HepG2 (cell line): ENCODE measurements at regions not wholly inside any gene's neighbourhood (a gene's known extent, or its start where the extent isn't known, plus 50 kb on each side); places are given as distances from the start of the nearest gene placed in this dataset.

ENCODE experiments used
- ATAC-seq: fragments of 200-7000 bp; cut with Tn5 transposase; 3 replicates; pipeline ENCODE4 v1.9.1; 2020; ENCODE audit warnings: mild to moderate bottlenecking, moderate library complexity
- BruUV-seq: library from RNA; stranded (reverse); fragments of 400-500 nt; replicated peaks from 2 replicates; lab custom pipeline; 2021; lab: Mats Ljungman, UMichigan
- CTCF ChIA-PET: fragments of 300-600 bp; formaldehyde crosslinking; extraction: SDS; loops from one replicate; lab custom pipeline; 2021; ENCODE audit warnings: low total read pairs, inconsistent platforms, low intra/inter-chr PET ratio; lab: Yijun Ruan, JAX
- POLR2A ChIA-PET: fragments of 350-600 bp; sonication (Branson Sonifier 250); formaldehyde crosslinking; loops from one replicate; lab custom pipeline; 2020; ENCODE audit warnings: antibody characterized with exemption, inconsistent platforms; lab: Yijun Ruan, JAX
- DNase-seq: peaks from one replicate; pipeline ENCODE4 v3.0.0-alpha.2; 2015; ENCODE audit warnings: low spot score
- FAIRE-seq: peaks from 3 replicates; lab custom pipeline; 2011; peaks lifted over from hg19 to GRCh38; lab: Jason Lieb, UNC
- H2AFZ ChIP-seq: one replicate; pipeline ENCODE4 v1.6.1; 2011; ENCODE audit warnings: low read length, inconsistent platforms
- H3K27ac ChIP-seq: fragments of 300-600 bp; 3 replicates; pipeline ENCODE4 v1.8.0; 2011; ENCODE audit warnings: mixed run types, mild to moderate bottlenecking, mixed read lengths, low read length, inconsistent platforms; ENCODE audit not compliant: insufficient read depth; ENCODE audit errors: extremely low read length
- H3K27me3 ChIP-seq, 2 experiments: fragments of 200-600 bp in 1 of 2; 2 replicates in 1 of 2; 3 replicates in 1 of 2; pipeline versions ENCODE4 v1.6.0 to v1.8.0; 2011; ENCODE audit warnings: low read length in 2 of 2, mild to moderate bottlenecking in 2 of 2, moderate library complexity in 2 of 2, inconsistent platforms in 1 of 2; ENCODE audit not compliant: insufficient read depth in 2 of 2, control insufficient read depth in 1 of 2
- H3K36me3 ChIP-seq, 2 experiments: fragments of 200-600 bp in 1 of 2; replicated peaks in 1 of 2; 2 replicates in 1 of 2; 3 replicates in 1 of 2; pipeline versions ENCODE4 v1.5.1 to v1.8.0; 2011; ENCODE audit warnings: low read length in 2 of 2, inconsistent platforms in 1 of 2; ENCODE audit not compliant: insufficient read depth in 2 of 2, control insufficient read depth in 1 of 2
- H3K4me1 ChIP-seq: 2 replicates; pipeline ENCODE4 v1.5.1; 2012; ENCODE audit warnings: low read length, inconsistent platforms; ENCODE audit not compliant: insufficient read depth
- H3K4me2 ChIP-seq: 2 replicates; pipeline ENCODE4 v1.6.0; 2011; ENCODE audit warnings: low read depth, low read length, inconsistent platforms
- H3K4me3 ChIP-seq, 3 experiments: fragments of 200-600 bp in 1 of 3; sonication (generic), shearing (Covaris generic) in 1 of 3; replicated peaks in 1 of 3; 2 replicates each; pipeline ENCODE4 v1.5.1; 2011 to 2016; ENCODE audit warnings: low read length in 3 of 3, inconsistent platforms in 2 of 3, low read depth in 2 of 3, mild to moderate bottlenecking in 2 of 3, control low read depth in 1 of 3, mixed read lengths in 1 of 3; ENCODE audit not compliant: insufficient read depth in 1 of 3
- H3K79me2 ChIP-seq: one replicate; pipeline ENCODE4 v1.6.1; 2011; ENCODE audit warnings: low read length, inconsistent platforms; ENCODE audit not compliant: insufficient read depth
- H3K9ac ChIP-seq: 2 replicates; pipeline ENCODE4 v1.6.0; 2011; ENCODE audit warnings: mild to moderate bottlenecking, low read depth, low read length, inconsistent platforms; ENCODE audit not compliant: insufficient read depth
- H3K9me3 ChIP-seq: 2 replicates; pipeline ENCODE4 v1.5.1; 2012; ENCODE audit warnings: mild to moderate bottlenecking, low read length
- H4K20me1 ChIP-seq: 2 replicates; pipeline ENCODE4 v1.6.0; 2011; ENCODE audit warnings: inconsistent platforms, mild to moderate bottlenecking, low read length, moderate library complexity; ENCODE audit not compliant: insufficient read depth
- CBX1 ChIP-seq: IDR thresholded peaks from one replicate; pipeline ENCODE4 v1.6.1; 2016; ENCODE audit warnings: antibody characterized with exemption, low read depth
- JUND ChIP-seq: sonication (generic); formaldehyde crosslinking; IDR thresholded peaks from 2 replicates; pipeline ENCODE4 v1.8.0; 2022; ENCODE audit warnings: mild to moderate bottlenecking, missing genetic modification reagents
- KAT8 ChIP-seq: IDR thresholded peaks from 2 replicates; pipeline ENCODE4 v1.6.1; 2016; ENCODE audit warnings: missing genetic modification reagents, missing compliant biosample characterization
- NR2F2 ChIP-seq: IDR thresholded peaks from 2 replicates; pipeline ENCODE4 v1.6.1; 2012; ENCODE audit warnings: low read depth, inconsistent platforms, borderline replicate concordance
- PHF8 ChIP-seq: sonication (generic); formaldehyde crosslinking; IDR thresholded peaks from 2 replicates; pipeline ENCODE4 v1.5.0; 2020; ENCODE audit warnings: missing genetic modification reagents
- ZIK1 ChIP-seq: sonication (generic); formaldehyde crosslinking; IDR thresholded peaks from 2 replicates; pipeline ENCODE4 v1.5.0; 2020; ENCODE audit warnings: mild to moderate bottlenecking, low read depth, missing genetic modification reagents, borderline replicate concordance
- WGBS: methylation state at CpG from one replicate; pipeline ENCODE4 v1.1.6; 2017; ENCODE audit warnings: low lambda C conversion rate; 5-methylcytosine and 5-hydroxymethylcytosine counted together
- in situ Hi-C: cut with HindIII; loops from 2 replicates; pipeline ENCODE4 v1.10.0; 2017; ENCODE audit warnings: low pct_unique_long_range_greater_than_20kb; ENCODE audit not compliant: extremely low pct_ligation_motif_present
- intact Hi-C: fragments of 100-400 bp; cut with micrococcal nuclease; formaldehyde crosslinking; loops from one replicate; pipeline ENCODE4 v1.10.0; 2022; ENCODE audit not compliant: unreplicated experiment
- TF ChIP-seq, protein P1 (sequence below): sonication (generic); formaldehyde crosslinking; IDR thresholded peaks from 2 replicates; pipeline ENCODE4 v1.5.0; 2020; ENCODE audit warnings: mild to moderate bottlenecking, missing genetic modification reagents, moderate library complexity
- TF ChIP-seq, protein P2 (sequence below): IDR thresholded peaks from 2 replicates; pipeline ENCODE4 v1.6.1; 2016; ENCODE audit warnings: mild to moderate bottlenecking, missing biosample characterization, missing genetic modification reagents
- TF ChIP-seq, protein P3 (sequence below): sonication (generic); formaldehyde crosslinking; IDR thresholded peaks from 2 replicates; pipeline ENCODE4 v1.8.0; 2022; ENCODE audit warnings: mild to moderate bottlenecking, missing genetic modification reagents, borderline replicate concordance

DNA sequence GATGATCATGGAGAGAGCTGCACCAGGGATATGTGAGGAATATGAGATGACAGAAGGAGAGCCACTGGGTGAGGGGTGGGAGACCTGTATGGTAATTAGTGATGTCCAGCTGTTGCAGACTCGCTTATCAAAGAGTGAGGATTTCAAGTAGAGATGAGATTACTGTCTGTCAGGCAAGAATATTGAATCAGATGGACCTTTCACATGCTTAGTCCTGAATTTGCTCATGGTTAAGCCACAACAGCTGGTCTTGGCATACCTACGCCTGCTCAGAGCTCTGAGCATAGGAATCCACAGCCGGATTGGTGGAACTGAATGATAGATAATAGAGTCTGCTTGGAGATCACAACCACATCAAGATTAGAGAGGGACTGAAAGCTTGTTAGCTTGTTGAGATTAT is 115.2 kb upstream of the ARHGAP5 start:
- 43% methylated on average over 3 of the region's 3 CpGs for WGBS
- Histone ChIP-seq H3K4me2 (no peak overlapping the region), H3K9me3 (no peaks in the 10 kb centered on the region), H3K9ac (no peak overlapping the region), H3K4me3 (no peak overlapping the region), H3K4me1 (peaks cover 22% of the 10 kb centered on the region), H3K27me3 (no peaks in the 10 kb centered on the region), H3K79me2 (no peaks in the 10 kb centered on the region), H2AFZ (no peak overlapping the region), H4K20me1 (no peaks in the 10 kb centered on the region), H3K36me3 (no peaks in the 10 kb centered on the region), H3K27ac (no peak overlapping the region)
- no TSS peak for BruUV-seq
- in situ Hi-C loops (no loop called here), intact Hi-C loops (no loop called here)
- TF ChIP-seq NR2F2 (no peak), ZIK1 (CRISPR knock-in tag) (no peak), PHF8 (no peak), JUND (no peak), CBX1 (no peak), KAT8 (CRISPR knock-in tag) (no peak)
- TF ChIP-seq, protein P1, sequence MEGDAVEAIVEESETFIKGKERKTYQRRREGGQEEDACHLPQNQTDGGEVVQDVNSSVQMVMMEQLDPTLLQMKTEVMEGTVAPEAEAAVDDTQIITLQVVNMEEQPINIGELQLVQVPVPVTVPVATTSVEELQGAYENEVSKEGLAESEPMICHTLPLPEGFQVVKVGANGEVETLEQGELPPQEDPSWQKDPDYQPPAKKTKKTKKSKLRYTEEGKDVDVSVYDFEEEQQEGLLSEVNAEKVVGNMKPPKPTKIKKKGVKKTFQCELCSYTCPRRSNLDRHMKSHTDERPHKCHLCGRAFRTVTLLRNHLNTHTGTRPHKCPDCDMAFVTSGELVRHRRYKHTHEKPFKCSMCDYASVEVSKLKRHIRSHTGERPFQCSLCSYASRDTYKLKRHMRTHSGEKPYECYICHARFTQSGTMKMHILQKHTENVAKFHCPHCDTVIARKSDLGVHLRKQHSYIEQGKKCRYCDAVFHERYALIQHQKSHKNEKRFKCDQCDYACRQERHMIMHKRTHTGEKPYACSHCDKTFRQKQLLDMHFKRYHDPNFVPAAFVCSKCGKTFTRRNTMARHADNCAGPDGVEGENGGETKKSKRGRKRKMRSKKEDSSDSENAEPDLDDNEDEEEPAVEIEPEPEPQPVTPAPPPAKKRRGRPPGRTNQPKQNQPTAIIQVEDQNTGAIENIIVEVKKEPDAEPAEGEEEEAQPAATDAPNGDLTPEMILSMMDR, result no peak
- ChIA-PET POLR2A (no interaction called here), CTCF (no interaction called here)
- DNase-seq (no peak), FAIRE-seq (no peak), ATAC-seq (no peak)

DNA sequence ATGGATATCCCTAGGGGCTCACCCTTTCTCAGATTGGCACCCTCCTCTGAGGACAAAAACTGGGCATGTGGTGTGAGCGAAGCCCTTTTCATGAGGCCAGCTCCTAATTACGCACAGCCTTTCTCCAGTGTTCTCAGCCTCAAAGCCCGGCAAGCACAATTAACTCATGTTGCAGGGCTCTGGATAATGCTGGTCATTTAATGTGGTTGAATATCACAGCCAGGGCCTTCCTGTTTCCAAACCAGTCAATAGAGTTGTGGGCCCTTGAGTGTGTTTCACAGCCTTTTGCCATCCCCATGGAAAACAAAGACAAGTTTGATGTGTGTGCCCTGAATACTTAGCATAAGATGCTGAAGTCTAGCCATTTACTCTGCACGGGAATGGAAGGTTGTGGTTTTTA is 114.2 kb upstream of the ARHGAP5 start:
- H2AFZ ChIP-seq, result no peak overlapping the region
- H3K79me2 ChIP-seq, result no peaks in the 10 kb centered on the region
- WGBS, result 67% methylated on average over 4 of the region's 4 CpGs
- DNase-seq, result no peak
- peaks cover 32% of the 10 kb centered on the region for H3K4me1 ChIP-seq
- no peaks in the 10 kb centered on the region for H3K36me3 ChIP-seq
- POLR2A ChIA-PET, result no interaction called here
- no peak overlapping the region for H3K4me3 ChIP-seq
- TF ChIP-seq, protein P2, sequence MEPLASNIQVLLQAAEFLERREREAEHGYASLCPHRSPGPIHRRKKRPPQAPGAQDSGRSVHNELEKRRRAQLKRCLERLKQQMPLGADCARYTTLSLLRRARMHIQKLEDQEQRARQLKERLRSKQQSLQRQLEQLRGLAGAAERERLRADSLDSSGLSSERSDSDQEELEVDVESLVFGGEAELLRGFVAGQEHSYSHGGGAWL (CRISPR knock-in tag), result no peak
- TF ChIP-seq, protein P3, sequence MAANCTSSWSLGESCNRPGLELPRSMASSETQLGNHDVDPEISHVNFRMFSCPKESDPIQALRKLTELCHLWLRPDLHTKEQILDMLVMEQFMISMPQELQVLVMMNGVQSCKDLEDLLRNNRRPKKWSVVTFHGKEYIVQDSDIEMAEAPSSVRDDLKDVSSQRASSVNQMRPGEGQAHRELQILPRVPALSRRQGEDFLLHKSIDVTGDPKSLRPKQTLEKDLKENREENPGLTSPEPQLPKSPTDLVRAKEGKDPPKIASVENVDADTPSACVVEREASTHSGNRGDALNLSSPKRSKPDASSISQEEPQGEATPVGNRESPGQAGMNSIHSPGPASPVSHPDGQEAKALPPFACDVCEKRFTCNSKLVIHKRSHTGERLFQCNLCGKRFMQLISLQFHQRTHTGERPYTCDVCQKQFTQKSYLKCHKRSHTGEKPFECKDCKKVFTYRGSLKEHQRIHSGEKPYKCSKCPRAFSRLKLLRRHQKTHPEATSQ, result 0 out of 2 replicates have a peak, but pooled peaks have one; percentile 9
- TF ChIP-seq, all 625 proteins: peak for 1
- H4K20me1 ChIP-seq, result no peaks in the 10 kb centered on the region
- ATAC-seq (no peak), FAIRE-seq (no peak)
- no TSS peak for BruUV-seq
- H3K9me3 ChIP-seq, result no peaks in the 10 kb centered on the region
- H3K27me3 ChIP-seq, result no peaks in the 10 kb centered on the region
- no peak overlapping the region for H3K4me2 ChIP-seq
- CTCF ChIA-PET, result no interaction called here
- H3K9ac ChIP-seq, result no peak overlapping the region
- intact Hi-C loops, result no loop called here
- in situ Hi-C loops, result no loop called here
- H3K27ac ChIP-seq, result no peak overlapping the region
